SK-N-SH (cell line): ENCODE measurements at regions not wholly inside any gene's neighbourhood (a gene's known extent, or its start where the extent isn't known, plus 50 kb on each side); places are given as distances from the start of the nearest gene placed in this dataset.

ENCODE experiments used
- CTCF ChIA-PET: fragments of 300-600, 350-600 bp; formaldehyde crosslinking; extraction: SDS; loops from one replicate; lab custom pipeline; 2021; lab: Yijun Ruan, JAX
- POLR2A ChIA-PET: fragments of 350-600 bp; sonication (Branson Sonifier 250); formaldehyde crosslinking; extraction: SDS; loops from one replicate; lab custom pipeline; 2020; ENCODE audit warnings: antibody characterized with exemption, inconsistent platforms; lab: Yijun Ruan, JAX
- DNase-seq: peaks from one replicate; pipeline ENCODE4 v3.0.0; 2012
- H2AFZ ChIP-seq: fragments of 200-600 bp; sonication (generic); 2 replicates; pipeline ENCODE4 v1.8.1; 2016; ENCODE audit warnings: antibody characterized with exemption, mild to moderate bottlenecking, low read depth
- H3F3A ChIP-seq: fragments of 200-600 bp; sonication (generic); replicated peaks from 2 replicates; pipeline ENCODE3; 2016; ENCODE audit warnings: antibody characterized with exemption, mild to moderate bottlenecking; ENCODE audit not compliant: insufficient read depth
- H3K27ac ChIP-seq, 2 experiments: fragments of 200-500 bp in 1 of 2; fragments of 200-600 bp in 1 of 2; sonication (Bioruptor generic) in 1 of 2; sonication (generic), shearing (Covaris generic) in 1 of 2; 2 replicates each; pipeline versions ENCODE4 v1.5.1 to v1.6.1; 2014 to 2016; ENCODE audit warnings: low read depth in 2 of 2, inconsistent platforms in 1 of 2, low read length in 1 of 2, mild to moderate bottlenecking in 1 of 2, mixed read lengths in 1 of 2
- H3K27me3 ChIP-seq: fragments of 200-600 bp; sonication (generic), shearing (Covaris generic); 2 replicates; pipeline ENCODE4 v1.6.1; 2016; ENCODE audit warnings: mixed run types; ENCODE audit not compliant: insufficient read depth
- H3K36me3 ChIP-seq, 2 experiments: fragments of 200-500 bp in 1 of 2; fragments of 200-600 bp in 1 of 2; sonication (Bioruptor generic) in 1 of 2; sonication (generic) in 1 of 2; replicated peaks in 1 of 2; 2 replicates each; pipeline versions ENCODE3 to v1.5.1; 2014 to 2016; ENCODE audit warnings: low read length in 1 of 2, mild to moderate bottlenecking in 1 of 2; ENCODE audit not compliant: insufficient read depth in 2 of 2, control insufficient read depth in 1 of 2
- H3K4me1 ChIP-seq, 2 experiments: fragments of 200-500 bp in 1 of 2; fragments of 200-600 bp in 1 of 2; sonication (Bioruptor generic) in 1 of 2; sonication (generic), shearing (Covaris generic) in 1 of 2; 2 replicates each; pipeline versions ENCODE4 v1.5.1 to v1.6.1; 2014 to 2016; ENCODE audit warnings: low read depth in 1 of 2, low read length in 1 of 2, mixed run types in 1 of 2; ENCODE audit not compliant: insufficient read depth in 2 of 2, control insufficient read depth in 1 of 2
- H3K4me2 ChIP-seq: fragments of 200-600 bp; sonication (generic), shearing (Covaris generic); 2 replicates; pipeline ENCODE4 v1.6.1; 2017; ENCODE audit warnings: mixed run types
- H3K4me3 ChIP-seq, 2 experiments: fragments of 200-500 bp in 1 of 2; fragments of 200-600 bp in 1 of 2; sonication (Bioruptor generic) in 1 of 2; sonication (generic), shearing (Covaris generic) in 1 of 2; 2 replicates each; pipeline versions ENCODE4 v1.5.1 to v1.8.1; 2014 to 2016; ENCODE audit warnings: low read depth in 2 of 2, inconsistent platforms in 1 of 2, low read length in 1 of 2, mild to moderate bottlenecking in 1 of 2, mixed read lengths in 1 of 2, moderate library complexity in 1 of 2
- H3K79me2 ChIP-seq: fragments of 200-600 bp; sonication (generic); 2 replicates; pipeline ENCODE4 v1.8.1; 2017; ENCODE audit warnings: mild to moderate bottlenecking; ENCODE audit not compliant: insufficient read depth
- H3K9ac ChIP-seq: fragments of 200-600 bp; sonication (generic); 2 replicates; pipeline ENCODE4 v1.6.1; 2017; ENCODE audit warnings: mixed run types
- H3K9me2 ChIP-seq: fragments of 200-600 bp; sonication (generic); 2 replicates; pipeline ENCODE4 v1.6.1; 2017; ENCODE audit warnings: mixed run types
- H3K9me3 ChIP-seq: fragments of 200-600 bp; sonication (generic); 2 replicates; pipeline ENCODE4 v1.6.1; 2017; ENCODE audit warnings: mixed run types, mild to moderate bottlenecking, moderate library complexity
- H4K20me1 ChIP-seq: fragments of 200-600 bp; sonication (generic); 2 replicates; pipeline ENCODE4 v1.6.1; 2017; ENCODE audit warnings: mild to moderate bottlenecking, mixed run types; ENCODE audit not compliant: insufficient read depth
- ELF1 ChIP-seq: IDR thresholded peaks from 2 replicates; pipeline ENCODE4 v1.4.0; 2012
- EZH2phosphoT487 ChIP-seq: fragments of 200-600 bp; sonication (generic); IDR thresholded peaks from 2 replicates; pipeline ENCODE4 v1.6.1; 2017; ENCODE audit warnings: low read depth, mixed run types, mild to moderate bottlenecking, antibody characterized with exemption, moderate library complexity, borderline replicate concordance
- GATA2 ChIP-seq: sonication (generic); formaldehyde crosslinking; IDR thresholded peaks from 2 replicates; pipeline ENCODE4 v1.5.0; 2020; ENCODE audit warnings: mild to moderate bottlenecking, missing genetic modification reagents
- MEF2A ChIP-seq: IDR thresholded peaks from 2 replicates; pipeline ENCODE4 v1.4.0; 2012; ENCODE audit warnings: low read depth, borderline replicate concordance
- NRF1 ChIP-seq: IDR thresholded peaks from 2 replicates; pipeline ENCODE4 v1.6.1; 2012; ENCODE audit warnings: low read depth, mild to moderate bottlenecking, low read length
- POLR2AphosphoS5 ChIP-seq: IDR thresholded peaks from 2 replicates; pipeline ENCODE4 v1.6.1; 2012; ENCODE audit warnings: low read depth, low read length
- RAD21 ChIP-seq: IDR thresholded peaks from 2 replicates; pipeline ENCODE4 v1.6.1; 2012; ENCODE audit warnings: mild to moderate bottlenecking, low read length
- REST ChIP-seq: IDR thresholded peaks from 2 replicates; pipeline ENCODE4 v1.6.1; 2012; ENCODE audit warnings: mild to moderate bottlenecking, low read depth, low read length, moderate library complexity
- TCF12 ChIP-seq: IDR thresholded peaks from 2 replicates; pipeline ENCODE4 v1.4.0; 2012
- WGBS: methylation state at CpG from one replicate; pipeline ENCODE4 v1.1.6; 2017; ENCODE audit warnings: low lambda C conversion rate; 5-methylcytosine and 5-hydroxymethylcytosine counted together
- TF ChIP-seq, protein P1 (sequence below): fragments of 150-350 bp; IDR thresholded peaks from 2 replicates; pipeline ENCODE4 v1.6.1; 2016; ENCODE audit warnings: mild to moderate bottlenecking, low read depth, low read length
- TF ChIP-seq, protein P2 (sequence below): fragments of 200-600 bp; sonication (generic); IDR thresholded peaks from 2 replicates; pipeline ENCODE4 v1.6.1; 2017; ENCODE audit warnings: antibody characterized with exemption, mild to moderate bottlenecking, moderate library complexity

- TF ChIP-seq, protein P1, sequence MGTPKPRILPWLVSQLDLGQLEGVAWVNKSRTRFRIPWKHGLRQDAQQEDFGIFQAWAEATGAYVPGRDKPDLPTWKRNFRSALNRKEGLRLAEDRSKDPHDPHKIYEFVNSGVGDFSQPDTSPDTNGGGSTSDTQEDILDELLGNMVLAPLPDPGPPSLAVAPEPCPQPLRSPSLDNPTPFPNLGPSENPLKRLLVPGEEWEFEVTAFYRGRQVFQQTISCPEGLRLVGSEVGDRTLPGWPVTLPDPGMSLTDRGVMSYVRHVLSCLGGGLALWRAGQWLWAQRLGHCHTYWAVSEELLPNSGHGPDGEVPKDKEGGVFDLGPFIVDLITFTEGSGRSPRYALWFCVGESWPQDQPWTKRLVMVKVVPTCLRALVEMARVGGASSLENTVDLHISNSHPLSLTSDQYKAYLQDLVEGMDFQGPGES, result no peak
- TF ChIP-seq NRF1 (no peak), EZH2phosphoT487 (no peak), MEF2A (peak; percentile 90), RAD21 (no peak), REST (peak; percentile 79), ELF1 (no peak), GATA2 (CRISPR knock-in tag) (no peak), POLR2AphosphoS5 (peak; percentile 91), TCF12 (peak; percentile 99)
- TF ChIP-seq, protein P2, sequence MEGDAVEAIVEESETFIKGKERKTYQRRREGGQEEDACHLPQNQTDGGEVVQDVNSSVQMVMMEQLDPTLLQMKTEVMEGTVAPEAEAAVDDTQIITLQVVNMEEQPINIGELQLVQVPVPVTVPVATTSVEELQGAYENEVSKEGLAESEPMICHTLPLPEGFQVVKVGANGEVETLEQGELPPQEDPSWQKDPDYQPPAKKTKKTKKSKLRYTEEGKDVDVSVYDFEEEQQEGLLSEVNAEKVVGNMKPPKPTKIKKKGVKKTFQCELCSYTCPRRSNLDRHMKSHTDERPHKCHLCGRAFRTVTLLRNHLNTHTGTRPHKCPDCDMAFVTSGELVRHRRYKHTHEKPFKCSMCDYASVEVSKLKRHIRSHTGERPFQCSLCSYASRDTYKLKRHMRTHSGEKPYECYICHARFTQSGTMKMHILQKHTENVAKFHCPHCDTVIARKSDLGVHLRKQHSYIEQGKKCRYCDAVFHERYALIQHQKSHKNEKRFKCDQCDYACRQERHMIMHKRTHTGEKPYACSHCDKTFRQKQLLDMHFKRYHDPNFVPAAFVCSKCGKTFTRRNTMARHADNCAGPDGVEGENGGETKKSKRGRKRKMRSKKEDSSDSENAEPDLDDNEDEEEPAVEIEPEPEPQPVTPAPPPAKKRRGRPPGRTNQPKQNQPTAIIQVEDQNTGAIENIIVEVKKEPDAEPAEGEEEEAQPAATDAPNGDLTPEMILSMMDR, result no peak; the same call in 1 of the 2 replicates
These were observed 151.2 kb upstream of the CDIN1 start (continued) for GRCh38 chr15:36428102-36428845.

- H3K27ac ChIP-seq, result peak overlapping the region; percentile 83 to 99
These were observed 149.7 kb upstream of the CDIN1 start for GRCh38 chr15:36429707-36430106.

More at GRCh38 chr15:36429707-36430106, 149.7 kb upstream of the CDIN1 start:
- CTCF ChIA-PET, result interaction anchor here (0.6 to 1.4 kb wide), 2 partner anchors 333 to 678 kb away, joined by 3 to 4 read pairs; no protein-coding TSS in a partner anchor
- POLR2A ChIA-PET, result no interaction called here
- Histone ChIP-seq H3K4me2 (no peak overlapping the region), H3F3A (peaks cover 36% of the 10 kb centered on the region), H3K36me3 (no peaks in the 10 kb centered on the region), H3K9me3 (no peaks in the 10 kb centered on the region), H3K27me3 (no peaks in the 10 kb centered on the region), H3K4me1 (peaks cover 17 to 25% of the 10 kb centered on the region in 2 experiments), H3K9me2 (no peaks in the 10 kb centered on the region), H4K20me1 (no peaks in the 10 kb centered on the region), H3K79me2 (no peaks in the 10 kb centered on the region), H2AFZ (no peak overlapping the region), H3K4me3 (no peak overlapping the region), H3K9ac (no peak overlapping the region)
- DNase-seq, result no peak
- 70% methylated on average over 2 of the region's 2 CpGs for whole genome bisulfite sequencing
- TF ChIP-seq EZH2phosphoT487, result no peak
